ENCODE measurements at regions not wholly inside any gene's neighbourhood (a gene's known extent, or its start where the extent isn't known, plus 50 kb on each side); places are given as distances from the start of the nearest gene placed in this dataset.

DNA sequence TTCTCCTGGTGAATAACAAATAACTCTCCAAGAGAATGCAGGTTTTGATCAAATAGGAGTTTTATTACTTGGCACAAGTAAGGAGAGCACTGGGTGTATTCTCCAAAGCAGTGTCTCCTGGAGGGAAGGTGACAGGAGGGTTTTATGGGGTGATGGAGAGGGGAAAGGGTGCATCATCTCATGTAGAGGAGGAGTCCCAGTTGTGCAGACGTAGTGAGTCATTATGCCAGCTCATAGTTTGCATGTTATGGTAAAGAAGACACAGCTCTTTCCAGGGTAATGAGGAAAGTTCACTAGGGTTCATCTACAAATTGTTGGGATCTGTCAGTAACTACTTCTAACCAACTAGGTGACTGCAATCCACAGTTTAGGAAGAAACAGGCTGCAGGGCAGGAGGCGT lies 347.9 kb upstream of the MEOX2 start:
- ChIA-PET POLR2A (ENCODE audit: partially characterized antibody) (no interaction called here), CTCF (ENCODE audit: partially characterized antibody) (no interaction called here)
- no peaks in the 10 kb centered on the region for H3K27me3 Mint-ChIP-seq

DNA sequence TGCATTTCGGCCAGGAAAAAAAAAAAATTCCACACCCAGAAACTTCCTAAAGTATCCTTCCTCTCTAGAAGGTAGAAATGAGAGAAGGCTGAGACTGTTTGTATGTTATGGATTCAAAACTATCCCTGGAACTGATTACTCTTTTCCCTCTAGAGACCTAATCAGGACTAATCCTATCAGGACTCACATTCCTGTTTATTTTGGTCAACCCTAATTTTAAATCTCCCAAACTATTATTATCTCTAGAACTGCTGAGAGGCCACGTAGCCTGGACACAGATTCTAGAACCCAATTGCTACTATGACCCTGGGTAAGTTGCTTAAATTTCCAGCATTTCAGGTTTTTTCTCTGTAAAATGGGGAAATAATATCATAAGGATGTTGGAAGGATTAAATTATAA lies 346.8 kb upstream of the MEOX2 start:
- no peak overlapping the region for H3K27ac ChIP-seq (ENCODE audit: low read depth, low read length)
- Mint-ChIP-seq H3K4me3 (no peak overlapping the region), H3K4me1 (no peaks in the 10 kb centered on the region), H3K9me3 (peaks cover 0 to 4% (median under 1%) of the 10 kb centered on the region in 8 donors), H3K36me3 (no peaks in the 10 kb centered on the region), H3K27ac (no peak overlapping the region), H3K27me3 (no peaks in the 10 kb centered on the region)
- H3K36me3 ChIP-seq (ENCODE audit: insufficient read depth, low read length): no peaks in the 10 kb centered on the region
- CTCF ChIA-PET (ENCODE audit: partially characterized antibody): no interaction called here
- no peak for DNase-seq
- no peak overlapping the region for H3K4me3 ChIP-seq (ENCODE audit: low read length in 2 of 2)
- no peaks in the 10 kb centered on the region for H3K4me1 ChIP-seq (ENCODE audit: insufficient read depth, low read length)
- POLR2A ChIA-PET (ENCODE audit: partially characterized antibody): no interaction called here
- no peaks in the 10 kb centered on the region for H3K9me3 ChIP-seq (ENCODE audit: control insufficient read depth in 1 of 2, low read length in 2 of 2)
- H3K27me3 ChIP-seq (ENCODE audit: insufficient read depth, low read length): no peaks in the 10 kb centered on the region
- intact Hi-C loops (cut with micrococcal nuclease): no loop called here

More for the DNA sequence above, 347.9 kb upstream of the MEOX2 start:
- no peaks in the 10 kb centered on the region for H3K36me3 Mint-ChIP-seq
- peaks cover 0 to 4% (median under 1%) of the 10 kb centered on the region in 8 donors for H3K9me3 Mint-ChIP-seq
- H3K4me3 ChIP-seq (ENCODE audit: low read length in 2 of 2): no peak overlapping the region
- no peak overlapping the region for H3K4me3 Mint-ChIP-seq
- H3K36me3 ChIP-seq (ENCODE audit: insufficient read depth, low read length): no peaks in the 10 kb centered on the region
- intact Hi-C loops (cut with micrococcal nuclease): no loop called here
- DNase-seq: no peak
- no peaks in the 10 kb centered on the region for H3K4me1 ChIP-seq (ENCODE audit: insufficient read depth, low read length)
- H3K27me3 ChIP-seq (ENCODE audit: insufficient read depth, low read length): no peaks in the 10 kb centered on the region
- no peak overlapping the region for H3K27ac ChIP-seq (ENCODE audit: low read depth, low read length)
- H3K9me3 ChIP-seq (ENCODE audit: control insufficient read depth in 1 of 2, low read length in 2 of 2): no peaks in the 10 kb centered on the region
- no peaks in the 10 kb centered on the region for H3K4me1 Mint-ChIP-seq
- H3K27ac Mint-ChIP-seq: no peak overlapping the region

DNA sequence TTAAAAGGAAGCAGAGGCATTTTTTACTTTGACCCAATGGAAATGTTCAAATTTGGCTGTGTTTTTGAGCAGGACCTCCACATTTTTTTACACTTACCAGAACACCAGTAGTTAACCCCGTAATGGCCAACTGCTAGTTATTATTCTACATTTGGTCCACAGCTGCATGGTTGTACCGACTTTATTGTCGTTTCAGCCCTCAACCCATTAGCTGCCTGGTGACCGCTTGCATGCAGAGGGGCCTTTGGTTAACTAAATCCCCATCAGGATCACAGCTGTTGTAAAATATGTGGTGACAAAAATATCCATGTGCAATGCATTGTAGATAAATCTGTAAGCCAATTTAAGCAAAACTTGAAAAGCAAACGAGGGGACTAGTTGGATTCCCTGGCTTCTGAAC lies 342.2 kb upstream of the MEOX2 start:
- H3K27me3 ChIP-seq (ENCODE audit: insufficient read depth, low read length): no peaks in the 10 kb centered on the region
- Mint-ChIP-seq H3K9me3 (peaks cover 0 to 2% (median 0%) of the 10 kb centered on the region in 8 donors), H3K36me3 (no peaks in the 10 kb centered on the region), H3K4me3 (no peak overlapping the region), H3K4me1 (no peaks in the 10 kb centered on the region), H3K27me3 (no peaks in the 10 kb centered on the region), H3K27ac (no peak overlapping the region)
- POLR2A ChIA-PET (ENCODE audit: partially characterized antibody): no interaction called here
- no peaks in the 10 kb centered on the region for H3K9me3 ChIP-seq (ENCODE audit: control insufficient read depth in 1 of 2, low read length in 2 of 2)
- intact Hi-C loops (cut with micrococcal nuclease): no loop called here
- H3K4me1 ChIP-seq (ENCODE audit: insufficient read depth, low read length): no peaks in the 10 kb centered on the region
- H3K4me3 ChIP-seq (ENCODE audit: low read length in 2 of 2): no peak overlapping the region
- DNase-seq: no peak
- no peak overlapping the region for H3K27ac ChIP-seq (ENCODE audit: low read depth, low read length)
- CTCF ChIA-PET (ENCODE audit: partially characterized antibody): no interaction called here
- H3K36me3 ChIP-seq (ENCODE audit: insufficient read depth, low read length): no peaks in the 10 kb centered on the region

DNA sequence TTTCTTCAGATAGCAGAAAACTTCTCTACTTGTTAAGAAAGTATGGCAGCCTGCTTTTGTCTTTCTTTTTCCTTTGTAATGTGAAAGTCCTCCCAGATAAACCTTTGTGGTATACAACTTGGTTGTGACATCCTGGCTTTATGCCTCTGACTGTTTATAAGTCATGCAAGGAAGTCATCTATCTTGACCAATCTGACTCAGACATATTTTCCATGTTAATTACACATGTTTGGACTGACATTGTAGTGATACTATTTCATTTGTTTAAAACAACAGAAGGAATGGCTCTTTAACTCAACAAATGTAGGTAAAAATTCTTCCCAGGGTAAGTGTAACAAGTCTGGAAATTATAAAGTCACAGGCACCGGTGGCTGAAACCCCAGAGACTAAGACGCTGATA lies 341.6 kb upstream of the MEOX2 start:
- intact Hi-C loops (cut with micrococcal nuclease): no loop called here
- H3K36me3 ChIP-seq (ENCODE audit: insufficient read depth, low read length): no peaks in the 10 kb centered on the region
- Mint-ChIP-seq H3K27me3 (no peaks in the 10 kb centered on the region), H3K36me3 (no peaks in the 10 kb centered on the region), H3K27ac (no peak overlapping the region), H3K9me3 (peaks cover 0 to 2% (median 0%) of the 10 kb centered on the region in 8 donors), H3K4me3 (no peak overlapping the region), H3K4me1 (no peaks in the 10 kb centered on the region)
- DNase-seq: no peak
- H3K27ac ChIP-seq (ENCODE audit: low read depth, low read length): no peak overlapping the region
- POLR2A ChIA-PET (ENCODE audit: partially characterized antibody): no interaction called here
- H3K9me3 ChIP-seq (ENCODE audit: control insufficient read depth in 1 of 2, low read length in 2 of 2): no peaks in the 10 kb centered on the region
- H3K4me1 ChIP-seq (ENCODE audit: insufficient read depth, low read length): no peaks in the 10 kb centered on the region
- CTCF ChIA-PET (ENCODE audit: partially characterized antibody): no interaction called here
- no peaks in the 10 kb centered on the region for H3K27me3 ChIP-seq (ENCODE audit: insufficient read depth, low read length)
- H3K4me3 ChIP-seq (ENCODE audit: low read length in 2 of 2): no peak overlapping the region

DNA sequence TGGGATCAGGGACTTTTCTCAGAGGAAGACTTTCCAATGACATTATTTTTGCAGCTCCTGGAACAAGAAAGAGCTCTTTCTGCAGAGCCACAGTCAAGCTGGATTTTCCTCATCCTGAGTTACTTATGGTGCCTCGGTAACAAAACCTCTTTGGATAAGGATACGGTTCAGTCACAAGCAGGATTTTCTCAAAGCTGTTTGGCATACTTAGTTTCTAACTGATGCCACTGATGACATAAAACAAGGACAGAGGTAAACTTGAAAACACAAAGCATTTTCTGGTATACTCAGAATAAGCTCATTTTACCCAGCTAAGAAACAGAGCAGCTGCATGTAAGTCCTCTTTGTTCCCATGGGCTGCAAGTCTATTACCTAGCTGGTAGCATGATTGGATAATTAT lies 340.9 kb upstream of the MEOX2 start:
- H3K27ac Mint-ChIP-seq: no peak overlapping the region
- no peak for DNase-seq
- Histone ChIP-seq H3K9me3 (ENCODE audit: control insufficient read depth in 1 of 2, low read length in 2 of 2) (no peaks in the 10 kb centered on the region), H3K36me3 (ENCODE audit: insufficient read depth, low read length) (no peaks in the 10 kb centered on the region), H3K27me3 (ENCODE audit: insufficient read depth, low read length) (no peaks in the 10 kb centered on the region), H3K4me3 (ENCODE audit: low read length in 2 of 2) (no peak overlapping the region), H3K27ac (ENCODE audit: low read depth, low read length) (no peak overlapping the region), H3K4me1 (ENCODE audit: insufficient read depth, low read length) (no peaks in the 10 kb centered on the region)
- H3K27me3 Mint-ChIP-seq: no peaks in the 10 kb centered on the region
- H3K36me3 Mint-ChIP-seq: no peaks in the 10 kb centered on the region
- ChIA-PET CTCF (ENCODE audit: partially characterized antibody) (no interaction called here), POLR2A (ENCODE audit: partially characterized antibody) (no interaction called here)
- intact Hi-C loops (cut with micrococcal nuclease): no loop called here
- H3K4me1 Mint-ChIP-seq: no peaks in the 10 kb centered on the region
- no peak overlapping the region for H3K4me3 Mint-ChIP-seq
- H3K9me3 Mint-ChIP-seq: peaks cover 0 to 4% (median 0%) of the 10 kb centered on the region in 8 donors

DNA sequence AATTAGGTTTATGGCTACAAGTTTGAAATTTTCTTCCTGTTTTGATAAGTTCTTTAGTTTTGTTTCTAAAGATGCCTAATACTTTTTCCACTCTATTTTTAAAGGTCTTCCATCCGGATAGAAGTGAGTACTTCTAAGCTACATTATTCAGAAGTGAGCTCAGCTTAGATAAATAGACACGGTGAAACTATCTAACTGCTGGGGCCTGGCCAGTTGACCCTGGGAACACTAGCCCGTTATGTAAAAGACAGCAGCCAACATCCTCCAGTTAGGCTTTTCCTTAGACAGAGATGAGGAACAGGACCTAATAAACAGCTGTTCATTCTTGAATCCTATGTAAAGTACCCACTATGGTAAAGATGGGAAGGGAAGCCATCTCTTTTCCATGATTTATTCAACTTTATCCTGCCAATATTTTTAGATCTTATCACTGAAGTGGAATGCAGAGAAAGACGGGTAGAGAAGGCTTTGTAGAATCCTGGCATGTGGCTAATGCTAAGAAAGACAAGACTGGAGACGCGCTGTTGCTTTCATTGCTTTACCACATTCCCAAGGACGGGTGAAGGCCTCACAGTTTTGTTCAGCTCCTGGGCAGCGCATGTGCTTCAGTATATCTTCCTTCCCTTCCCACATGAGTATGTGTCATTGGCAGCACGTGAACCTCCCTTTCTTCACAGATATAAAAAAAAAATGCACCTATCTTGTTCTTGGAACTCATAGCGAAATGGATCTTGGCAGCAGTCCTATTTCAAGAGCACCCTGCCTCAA lies 340.0 kb upstream of the MEOX2 start:
- Histone ChIP-seq H3K27me3 (ENCODE audit: insufficient read depth, low read length) (no peaks in the 10 kb centered on the region), H3K9me3 (ENCODE audit: control insufficient read depth in 1 of 2, low read length in 2 of 2) (no peaks in the 10 kb centered on the region), H3K4me1 (ENCODE audit: insufficient read depth, low read length) (no peaks in the 10 kb centered on the region), H3K4me3 (ENCODE audit: low read length in 2 of 2) (no peak overlapping the region), H3K27ac (ENCODE audit: low read depth, low read length) (no peak overlapping the region), H3K36me3 (ENCODE audit: insufficient read depth, low read length) (no peaks in the 10 kb centered on the region)
- DNase-seq: no peak
- Mint-ChIP-seq H3K4me1 (no peaks in the 10 kb centered on the region), H3K36me3 (no peaks in the 10 kb centered on the region), H3K4me3 (no peak overlapping the region), H3K27ac (no peak overlapping the region), H3K27me3 (no peaks in the 10 kb centered on the region), H3K9me3 (peaks cover 0 to 4% (median 0%) of the 10 kb centered on the region in 8 donors)
- intact Hi-C loops (cut with micrococcal nuclease): no loop called here
- POLR2A ChIA-PET (ENCODE audit: partially characterized antibody): no interaction called here
- CTCF ChIA-PET (ENCODE audit: partially characterized antibody): no interaction called here

DNA sequence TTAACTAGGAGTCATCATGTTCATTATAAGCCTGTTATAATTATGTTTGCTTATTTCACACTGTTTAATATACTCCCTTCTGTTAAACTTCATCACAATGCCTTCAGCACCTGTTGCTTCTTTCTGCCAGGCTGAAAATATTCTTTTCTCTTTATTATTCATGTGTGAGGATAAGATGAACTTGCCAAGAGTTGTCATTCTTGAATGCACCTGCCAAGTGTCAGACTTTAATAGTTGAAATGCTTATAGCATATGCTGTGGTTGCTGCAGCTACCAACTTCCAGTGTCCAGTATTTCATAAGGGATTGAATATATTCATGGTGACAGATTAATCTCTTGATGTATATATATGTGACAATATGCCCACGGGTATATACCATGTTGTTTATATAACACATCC lies 339.2 kb upstream of the MEOX2 start:
- Histone ChIP-seq H3K9me3 (ENCODE audit: control insufficient read depth in 1 of 2, low read length in 2 of 2) (no peaks in the 10 kb centered on the region), H3K36me3 (ENCODE audit: insufficient read depth, low read length) (no peaks in the 10 kb centered on the region), H3K27me3 (ENCODE audit: insufficient read depth, low read length) (no peaks in the 10 kb centered on the region), H3K4me3 (ENCODE audit: low read length in 2 of 2) (no peak overlapping the region), H3K4me1 (ENCODE audit: insufficient read depth, low read length) (no peaks in the 10 kb centered on the region), H3K27ac (ENCODE audit: low read depth, low read length) (no peak overlapping the region)
- Mint-ChIP-seq H3K4me3 (no peak overlapping the region), H3K27ac (no peak overlapping the region), H3K9me3 (peaks cover 0 to 4% (median 0%) of the 10 kb centered on the region in 8 donors), H3K36me3 (no peaks in the 10 kb centered on the region), H3K27me3 (no peaks in the 10 kb centered on the region), H3K4me1 (no peaks in the 10 kb centered on the region)
- DNase-seq: no peak
- intact Hi-C loops (cut with micrococcal nuclease): no loop called here
- CTCF ChIA-PET (ENCODE audit: partially characterized antibody): no interaction called here
- POLR2A ChIA-PET (ENCODE audit: partially characterized antibody): no interaction called here

DNA sequence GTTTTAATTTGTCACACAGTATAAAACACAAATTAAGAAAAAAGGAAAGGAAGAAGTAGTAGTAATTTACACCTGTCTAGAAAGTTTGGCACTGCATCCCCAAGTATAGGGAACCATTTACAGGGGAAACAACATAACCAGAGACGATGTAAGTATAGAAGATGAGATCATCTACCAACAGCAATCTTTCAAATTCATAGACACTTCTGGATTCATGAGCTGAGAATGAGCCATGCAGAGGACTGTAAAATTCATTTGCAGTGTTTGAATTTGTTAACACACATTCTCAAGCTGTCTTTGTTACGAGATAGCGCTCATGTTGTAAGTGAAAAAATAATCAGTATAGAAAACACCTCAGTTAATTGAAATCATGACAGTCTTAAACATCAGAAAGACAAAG lies 337.0 kb upstream of the MEOX2 start:
- H3K4me3 ChIP-seq (ENCODE audit: low read length in 2 of 2): no peak overlapping the region
- Mint-ChIP-seq H3K36me3 (no peaks in the 10 kb centered on the region), H3K4me3 (no peak overlapping the region), H3K4me1 (no peaks in the 10 kb centered on the region), H3K27me3 (no peaks in the 10 kb centered on the region), H3K27ac (no peak overlapping the region), H3K9me3 (peaks cover 0 to 6% (median 0%) of the 10 kb centered on the region in 8 donors)
- H3K27ac ChIP-seq (ENCODE audit: low read depth, low read length): no peak overlapping the region
- intact Hi-C loops (cut with micrococcal nuclease): no loop called here
- no peaks in the 10 kb centered on the region for H3K27me3 ChIP-seq (ENCODE audit: insufficient read depth, low read length)
- H3K9me3 ChIP-seq (ENCODE audit: control insufficient read depth in 1 of 2, low read length in 2 of 2): no peaks in the 10 kb centered on the region
- ChIA-PET CTCF (ENCODE audit: partially characterized antibody) (no interaction called here), POLR2A (ENCODE audit: partially characterized antibody) (no interaction called here)
- H3K36me3 ChIP-seq (ENCODE audit: insufficient read depth, low read length): no peaks in the 10 kb centered on the region
- H3K4me1 ChIP-seq (ENCODE audit: insufficient read depth, low read length): no peaks in the 10 kb centered on the region
- no peak for DNase-seq

All from CD4-positive, alpha-beta memory T cell (primary cell).